ENCODE measurements at regions not wholly inside any gene's neighbourhood (a gene's known extent, or its start where the extent isn't known, plus 50 kb on each side); places are given as distances from the start of the nearest gene placed in this dataset.

DNA sequence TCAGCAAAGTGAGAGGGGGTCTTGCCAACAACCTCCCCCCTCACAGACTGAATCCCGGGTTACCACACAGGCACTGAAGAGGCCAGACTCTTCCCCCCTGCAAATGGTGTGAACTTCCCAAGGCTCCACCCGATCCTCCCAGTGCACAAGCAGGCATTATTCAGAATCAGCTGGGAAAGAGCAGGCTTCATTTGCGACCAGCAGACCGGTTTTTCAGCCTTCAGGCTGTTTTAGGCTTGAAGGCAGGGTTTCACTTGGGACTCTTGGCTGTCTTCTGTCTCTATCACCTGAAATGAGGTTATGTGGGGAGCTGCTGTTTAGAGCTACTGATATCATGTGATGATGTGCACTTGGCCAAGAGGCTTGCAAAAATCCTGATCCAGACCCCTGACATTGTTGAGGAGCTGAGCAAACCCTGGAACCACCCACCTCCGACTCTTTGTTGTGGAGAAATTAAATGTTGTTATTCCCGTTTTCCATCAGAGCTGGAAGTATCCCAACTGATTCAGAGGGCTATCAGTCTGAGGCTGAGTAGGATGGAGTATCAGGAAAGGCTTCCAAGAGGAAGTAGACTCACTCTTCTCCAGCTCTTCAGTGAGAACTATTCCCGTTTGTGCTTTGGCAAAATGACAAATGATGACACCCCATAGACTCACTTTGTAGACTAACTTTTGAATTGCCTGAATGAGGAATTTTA lies 63.3 kb upstream of the ZFR start:
- H3K9ac ChIP-seq (ENCODE audit: insufficient read depth, low read length, poor library complexity, severe bottlenecking): no peak overlapping the region
- peaks cover 0 to 2% of the 10 kb centered on the region in 2 donors for H3K27me3 ChIP-seq (ENCODE audit: control insufficient read depth in 2 of 2, insufficient read depth in 2 of 2, low read length in 2 of 2)
- no peaks in the 10 kb centered on the region for H3K36me3 ChIP-seq (replicated peaks in 1 of 2; ENCODE audit: control insufficient read depth in 1 of 2, insufficient read depth in 2 of 2, low read length in 2 of 2)
- H3K4me3 Mint-ChIP-seq: no peak overlapping the region
- no peaks in the 10 kb centered on the region for H3K79me2 ChIP-seq (ENCODE audit: insufficient read depth, low read length)
- H3K27ac Mint-ChIP-seq: peak overlapping the region in 2 of 7 donors; percentile 31 to 89
- TF ChIP-seq, protein P1, sequence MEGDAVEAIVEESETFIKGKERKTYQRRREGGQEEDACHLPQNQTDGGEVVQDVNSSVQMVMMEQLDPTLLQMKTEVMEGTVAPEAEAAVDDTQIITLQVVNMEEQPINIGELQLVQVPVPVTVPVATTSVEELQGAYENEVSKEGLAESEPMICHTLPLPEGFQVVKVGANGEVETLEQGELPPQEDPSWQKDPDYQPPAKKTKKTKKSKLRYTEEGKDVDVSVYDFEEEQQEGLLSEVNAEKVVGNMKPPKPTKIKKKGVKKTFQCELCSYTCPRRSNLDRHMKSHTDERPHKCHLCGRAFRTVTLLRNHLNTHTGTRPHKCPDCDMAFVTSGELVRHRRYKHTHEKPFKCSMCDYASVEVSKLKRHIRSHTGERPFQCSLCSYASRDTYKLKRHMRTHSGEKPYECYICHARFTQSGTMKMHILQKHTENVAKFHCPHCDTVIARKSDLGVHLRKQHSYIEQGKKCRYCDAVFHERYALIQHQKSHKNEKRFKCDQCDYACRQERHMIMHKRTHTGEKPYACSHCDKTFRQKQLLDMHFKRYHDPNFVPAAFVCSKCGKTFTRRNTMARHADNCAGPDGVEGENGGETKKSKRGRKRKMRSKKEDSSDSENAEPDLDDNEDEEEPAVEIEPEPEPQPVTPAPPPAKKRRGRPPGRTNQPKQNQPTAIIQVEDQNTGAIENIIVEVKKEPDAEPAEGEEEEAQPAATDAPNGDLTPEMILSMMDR (IDR thresholded peaks at IDR 0.05): no peak
- 100% methylated on average over 4 of the region's 7 CpGs for WGBS (ENCODE audit: insufficient coverage)
- H3K27me3 Mint-ChIP-seq (ENCODE audit: low read depth in 3 of 3): peaks cover 8 to 16% (median 8%) of the 10 kb centered on the region in 3 donors
- intact Hi-C loops (cut with micrococcal nuclease): no loop called here
- H4K20me1 ChIP-seq (ENCODE audit: insufficient read depth, low read length): no peaks in the 10 kb centered on the region
- peaks cover 55% of the 10 kb centered on the region for H3K4me1 Mint-ChIP-seq
- no peak overlapping the region for H3K4me3 ChIP-seq (replicated peaks in 1 of 3; ENCODE audit: low read depth in 2 of 3, low read length in 3 of 3)
- peaks cover 0 to 4% (median 2%) of the 10 kb centered on the region in 7 donors for H3K9me3 Mint-ChIP-seq
- H3K36me3 Mint-ChIP-seq: peaks cover 0 to 2% of the 10 kb centered on the region in 2 donors
- peaks cover 43 to 52% of the 10 kb centered on the region in 2 donors for H3K4me1 ChIP-seq (ENCODE audit: control insufficient read depth in 1 of 2, insufficient read depth in 2 of 2, low read length in 2 of 2)
- H3K4me2 ChIP-seq (replicated peaks; ENCODE audit: extremely low read depth, low read length, poor library complexity, severe bottlenecking): no peak overlapping the region
- no peak overlapping the region for H3K27ac ChIP-seq (ENCODE audit: low read depth in 1 of 2, low read length in 2 of 2)
- no peak for DNase-seq
- no peak overlapping the region for H2AFZ ChIP-seq (ENCODE audit: insufficient read depth, low read depth, low read length, poor library complexity, severe bottlenecking)
- no peaks in the 10 kb centered on the region for H3K9me3 ChIP-seq (replicated peaks in 1 of 2; ENCODE audit: control insufficient read depth in 1 of 2, insufficient read depth in 1 of 2, low read length in 2 of 2)

DNA sequence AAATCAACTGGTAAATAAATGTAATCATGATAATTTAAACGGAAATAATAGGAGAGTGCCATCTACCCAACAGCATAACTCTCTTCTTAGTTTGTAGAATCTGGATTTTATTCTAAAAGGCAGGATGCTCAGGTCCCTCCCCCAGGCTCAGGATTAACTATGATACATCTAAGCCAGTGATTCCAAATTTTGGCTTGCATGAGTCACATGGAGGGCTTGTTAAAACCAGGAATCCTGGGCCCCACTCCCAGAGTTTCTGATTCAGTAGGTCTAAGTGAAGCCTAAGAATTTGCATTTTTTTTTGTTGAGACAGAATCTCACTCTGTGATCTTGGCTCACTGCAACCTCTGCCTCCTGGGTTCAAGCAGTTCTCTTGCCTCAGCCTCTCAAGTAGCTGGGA lies 62.3 kb upstream of the ZFR start:
- H3K4me1 Mint-ChIP-seq: peaks cover 55% of the 10 kb centered on the region
- Histone ChIP-seq H3K36me3 (replicated peaks in 1 of 2; ENCODE audit: control insufficient read depth in 1 of 2, insufficient read depth in 2 of 2, low read length in 2 of 2) (no peaks in the 10 kb centered on the region), H3K4me2 (replicated peaks; ENCODE audit: extremely low read depth, low read length, poor library complexity, severe bottlenecking) (no peak overlapping the region), H3K9ac (ENCODE audit: insufficient read depth, low read length, poor library complexity, severe bottlenecking) (no peak overlapping the region), H3K27me3 (ENCODE audit: control insufficient read depth in 2 of 2, insufficient read depth in 2 of 2, low read length in 2 of 2) (peaks cover 0 to 2% of the 10 kb centered on the region in 2 donors), H2AFZ (ENCODE audit: insufficient read depth, low read depth, low read length, poor library complexity, severe bottlenecking) (no peak overlapping the region), H3K27ac (ENCODE audit: low read depth in 1 of 2, low read length in 2 of 2) (no peak overlapping the region), H3K4me1 (ENCODE audit: control insufficient read depth in 1 of 2, insufficient read depth in 2 of 2, low read length in 2 of 2) (peaks cover 43 to 52% of the 10 kb centered on the region in 2 donors), H3K9me3 (replicated peaks in 1 of 2; ENCODE audit: control insufficient read depth in 1 of 2, insufficient read depth in 1 of 2, low read length in 2 of 2) (no peaks in the 10 kb centered on the region), H3K4me3 (replicated peaks in 1 of 3; ENCODE audit: low read depth in 2 of 3, low read length in 3 of 3) (no peak overlapping the region), H4K20me1 (ENCODE audit: insufficient read depth, low read length) (no peaks in the 10 kb centered on the region), H3K79me2 (ENCODE audit: insufficient read depth, low read length) (no peaks in the 10 kb centered on the region)
- H3K9me3 Mint-ChIP-seq: peaks cover 0 to 4% (median 2%) of the 10 kb centered on the region in 7 donors
- H3K27ac Mint-ChIP-seq: no peak overlapping the region
- DNase-seq: no peak
- intact Hi-C loops (cut with micrococcal nuclease): no loop called here
- TF ChIP-seq, protein P1 (IDR thresholded peaks at IDR 0.05): no peak
- no CpG with 5 or more reads among the region's 1 CpG for WGBS (ENCODE audit: insufficient coverage)
- H3K27me3 Mint-ChIP-seq (ENCODE audit: low read depth in 3 of 3): peaks cover 8 to 19% (median 8%) of the 10 kb centered on the region in 3 donors
- H3K4me3 Mint-ChIP-seq: no peak overlapping the region
- H3K36me3 Mint-ChIP-seq: peaks cover 0 to 2% of the 10 kb centered on the region in 2 donors
